WERI-Rb-1 (cell line): ENCODE measurements at regions not wholly inside any gene's neighbourhood (a gene's known extent, or its start where the extent isn't known, plus 50 kb on each side); places are given as distances from the start of the nearest gene placed in this dataset.

Experiments
- DNase-seq: peaks from one replicate; pipeline ENCODE4 v3.0.0-alpha.2; 2020
- H3K27ac ChIP-seq: fragments of 250-450 bp; sonication (Bioruptor Pico); 2 replicates; pipeline ENCODE4 v1.5.1; 2020; ENCODE audit warnings: mild to moderate bottlenecking, moderate library complexity
- H3K27me3 ChIP-seq: fragments of 250-450 bp; sonication (Bioruptor Pico); 2 replicates; pipeline ENCODE4 v1.5.1; 2021; ENCODE audit warnings: mild to moderate bottlenecking, low read depth, moderate library complexity; ENCODE audit not compliant: insufficient read depth, severe bottlenecking
- H3K36me3 ChIP-seq: fragments of 250-450 bp; sonication (Bioruptor Pico); 2 replicates; pipeline ENCODE4 v1.5.1; 2020; ENCODE audit warnings: mild to moderate bottlenecking, moderate library complexity
- H3K4me3 ChIP-seq: 2 replicates; pipeline ENCODE4 v1.5.1; 2011; ENCODE audit warnings: low read depth, mild to moderate bottlenecking, control low read depth, low read length
- H3K9me3 ChIP-seq: fragments of 250-450 bp; sonication (Bioruptor Pico); 2 replicates; pipeline ENCODE4 v1.5.1; 2021; ENCODE audit warnings: mild to moderate bottlenecking, moderate library complexity; ENCODE audit not compliant: severe bottlenecking
- TF ChIP-seq, protein P1 (sequence below): IDR thresholded peaks from 2 replicates; pipeline ENCODE4 v1.5.1; 2011; ENCODE audit warnings: low read depth, mild to moderate bottlenecking, control low read depth, inconsistent platforms, low read length

- TF ChIP-seq, protein P1, sequence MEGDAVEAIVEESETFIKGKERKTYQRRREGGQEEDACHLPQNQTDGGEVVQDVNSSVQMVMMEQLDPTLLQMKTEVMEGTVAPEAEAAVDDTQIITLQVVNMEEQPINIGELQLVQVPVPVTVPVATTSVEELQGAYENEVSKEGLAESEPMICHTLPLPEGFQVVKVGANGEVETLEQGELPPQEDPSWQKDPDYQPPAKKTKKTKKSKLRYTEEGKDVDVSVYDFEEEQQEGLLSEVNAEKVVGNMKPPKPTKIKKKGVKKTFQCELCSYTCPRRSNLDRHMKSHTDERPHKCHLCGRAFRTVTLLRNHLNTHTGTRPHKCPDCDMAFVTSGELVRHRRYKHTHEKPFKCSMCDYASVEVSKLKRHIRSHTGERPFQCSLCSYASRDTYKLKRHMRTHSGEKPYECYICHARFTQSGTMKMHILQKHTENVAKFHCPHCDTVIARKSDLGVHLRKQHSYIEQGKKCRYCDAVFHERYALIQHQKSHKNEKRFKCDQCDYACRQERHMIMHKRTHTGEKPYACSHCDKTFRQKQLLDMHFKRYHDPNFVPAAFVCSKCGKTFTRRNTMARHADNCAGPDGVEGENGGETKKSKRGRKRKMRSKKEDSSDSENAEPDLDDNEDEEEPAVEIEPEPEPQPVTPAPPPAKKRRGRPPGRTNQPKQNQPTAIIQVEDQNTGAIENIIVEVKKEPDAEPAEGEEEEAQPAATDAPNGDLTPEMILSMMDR = no peak
- no peak overlapping the region for H3K27ac ChIP-seq
Measured at GRCh38 chr10:8803992-8804391, 749.5 kb downstream of the GATA3 start.

GRCh38 chr10:8810677-8811076 lies 756.2 kb downstream of the GATA3 start:
- H3K4me3 ChIP-seq = no peak overlapping the region
- no peak overlapping the region for H3K27ac ChIP-seq
- TF ChIP-seq, protein P1 = no peak
- H3K36me3 ChIP-seq = no peaks in the 10 kb centered on the region
- no peak for DNase-seq
- no peaks in the 10 kb centered on the region for H3K9me3 ChIP-seq
- no peaks in the 10 kb centered on the region for H3K27me3 ChIP-seq

More at GRCh38 chr10:8803992-8804391, 749.5 kb downstream of the GATA3 start:
- Histone ChIP-seq H3K4me3 (no peak overlapping the region), H3K27me3 (no peaks in the 10 kb centered on the region), H3K36me3 (no peaks in the 10 kb centered on the region), H3K9me3 (no peaks in the 10 kb centered on the region)
- no peak for DNase-seq

GRCh38 chr10:8811201-8811600 lies 756.7 kb downstream of the GATA3 start:
- no peak overlapping the region for H3K27ac ChIP-seq
- no peak overlapping the region for H3K4me3 ChIP-seq
- no peaks in the 10 kb centered on the region for H3K36me3 ChIP-seq
- H3K9me3 ChIP-seq = no peaks in the 10 kb centered on the region
- H3K27me3 ChIP-seq = no peaks in the 10 kb centered on the region
- no peak for DNase-seq
- TF ChIP-seq, protein P1 = no peak

DNA sequence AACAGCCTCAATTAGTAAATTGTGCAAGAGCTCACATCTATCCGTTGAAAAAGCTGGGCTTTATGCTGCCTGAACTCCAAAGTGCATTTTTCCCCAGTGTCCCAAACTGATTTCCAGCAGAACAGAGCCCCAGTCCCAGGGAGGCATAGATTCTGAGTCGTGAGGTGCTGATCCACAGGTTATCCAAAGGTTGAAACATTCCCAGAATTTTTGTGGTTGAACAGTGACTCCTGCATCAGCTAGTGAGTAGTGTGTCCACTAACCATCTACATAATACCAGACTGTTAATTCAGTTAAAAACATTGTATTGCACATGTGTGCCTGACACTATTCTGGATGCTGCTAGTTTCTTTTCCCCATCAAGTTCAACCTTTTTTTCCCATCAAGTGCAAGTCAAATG lies 761.5 kb downstream of the GATA3 start:
- Histone ChIP-seq H3K36me3 (no peaks in the 10 kb centered on the region), H3K27ac (no peak overlapping the region), H3K27me3 (no peaks in the 10 kb centered on the region), H3K4me3 (no peak overlapping the region), H3K9me3 (no peaks in the 10 kb centered on the region)
- TF ChIP-seq, protein P1 = no peak
- no peak for DNase-seq

DNA sequence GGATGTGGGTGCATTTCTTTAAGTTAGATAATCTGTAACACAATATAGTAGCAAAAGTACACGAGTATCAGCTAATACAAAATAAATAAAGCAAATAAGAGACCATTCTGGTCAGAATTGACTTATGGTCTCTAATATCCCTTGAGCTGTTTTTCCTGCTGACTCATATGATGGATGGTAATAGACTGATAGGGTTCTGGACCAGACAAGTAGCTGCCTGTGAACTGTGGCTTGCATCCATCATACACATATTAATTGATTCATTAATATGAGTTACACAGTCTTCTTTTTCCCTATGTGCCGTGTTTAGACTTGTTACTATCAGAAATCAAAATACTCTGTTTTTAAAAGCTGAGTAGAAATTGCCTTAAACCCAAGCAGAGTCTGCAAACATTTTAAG lies 762.8 kb downstream of the GATA3 start:
- no peaks in the 10 kb centered on the region for H3K36me3 ChIP-seq
- no peak overlapping the region for H3K27ac ChIP-seq

GRCh38 chr10:8825611-8826010 lies 771.1 kb downstream of the GATA3 start:
- no peak overlapping the region for H3K4me3 ChIP-seq
- H3K27me3 ChIP-seq = no peaks in the 10 kb centered on the region
- TF ChIP-seq, protein P1 = no peak
- H3K27ac ChIP-seq = no peak overlapping the region
- no peaks in the 10 kb centered on the region for H3K9me3 ChIP-seq
- DNase-seq = no peak
- H3K36me3 ChIP-seq = no peaks in the 10 kb centered on the region

More for the DNA sequence above, 762.8 kb downstream of the GATA3 start:
- Histone ChIP-seq H3K9me3 (no peaks in the 10 kb centered on the region), H3K4me3 (no peak overlapping the region), H3K27me3 (no peaks in the 10 kb centered on the region)
- DNase-seq = no peak
- TF ChIP-seq, protein P1 = no peak
